Activated naive CD8-positive, alpha-beta T cell treated with anti-CD3 and anti-CD28 coated beads, Interleukin-2, amount 10 ng/mL, durations not matched to agents 7 days and 5 days (primary cell): ENCODE measurements at regions not wholly inside any gene's neighbourhood (a gene's known extent, or its start where the extent isn't known, plus 50 kb on each side); places are given as distances from the start of the nearest gene placed in this dataset.

Source experiments
- ATAC-seq: fragments of 150-1000 bp; cut with Tn5 transposase; one replicate; pipeline ENCODE4 v1.10.0; 2021; ENCODE audit warnings: low read depth, moderate library complexity
- POLR2A ChIA-PET: fragments of 350-600 bp; sonication (Branson Sonifier 250); formaldehyde crosslinking; loops from one replicate; lab custom pipeline; 2021; ENCODE audit warnings: antibody characterized with exemption; lab: Charles Lee
- DNase-seq: peaks from one replicate; pipeline ENCODE4 v3.0.0; 2021
- H3K27ac Mint-ChIP-seq: one replicate; pipeline ENCODE4 v1.8.0; 2022; ENCODE audit warnings: mild to moderate bottlenecking, mixed read lengths
- H3K27me3 Mint-ChIP-seq: one replicate; pipeline ENCODE4 v1.8.0; 2022; ENCODE audit warnings: mild to moderate bottlenecking, moderate library complexity, mixed read lengths
- H3K36me3 Mint-ChIP-seq: one replicate; pipeline ENCODE4 v1.8.0; 2021; ENCODE audit warnings: mild to moderate bottlenecking, mixed read lengths
- H3K4me1 Mint-ChIP-seq: one replicate; pipeline ENCODE4 v1.8.0; 2021; ENCODE audit warnings: mixed read lengths
- H3K4me3 Mint-ChIP-seq: one replicate; pipeline ENCODE4 v1.8.0; 2022; ENCODE audit warnings: mild to moderate bottlenecking, moderate library complexity, mixed read lengths
- H3K9me3 Mint-ChIP-seq: one replicate; pipeline ENCODE4 v1.8.0; 2021; ENCODE audit warnings: mixed read lengths

- no peaks in the 10 kb centered on the region for H3K36me3 Mint-ChIP-seq
- POLR2A ChIA-PET, result no interaction called here
- no peak for DNase-seq
- no peaks in the 10 kb centered on the region for H3K9me3 Mint-ChIP-seq
- H3K27ac Mint-ChIP-seq, result no peak overlapping the region
- peaks cover 18% of the 10 kb centered on the region for H3K27me3 Mint-ChIP-seq
- ATAC-seq, result no peak
- no peaks in the 10 kb centered on the region for H3K4me1 Mint-ChIP-seq
- H3K4me3 Mint-ChIP-seq, result no peak overlapping the region
These were observed 431.6 kb downstream of the PTPRU start for GRCh38 chr1:29667951-29668350.

- POLR2A ChIA-PET, result no interaction called here
- no peak for DNase-seq
- H3K9me3 Mint-ChIP-seq, result peaks cover 5% of the 10 kb centered on the region
- no peak overlapping the region for H3K4me3 Mint-ChIP-seq
- no peaks in the 10 kb centered on the region for H3K36me3 Mint-ChIP-seq
- ATAC-seq, result no peak
- H3K4me1 Mint-ChIP-seq, result no peaks in the 10 kb centered on the region
- no peak overlapping the region for H3K27ac Mint-ChIP-seq
- H3K27me3 Mint-ChIP-seq, result peaks cover 27% of the 10 kb centered on the region
These were observed 428.4 kb downstream of the PTPRU start for GRCh38 chr1:29664711-29665110.

- H3K27me3 Mint-ChIP-seq, result peaks cover 18% of the 10 kb centered on the region
- H3K36me3 Mint-ChIP-seq, result no peaks in the 10 kb centered on the region
- H3K4me3 Mint-ChIP-seq, result no peak overlapping the region
- DNase-seq, result no peak
- H3K4me1 Mint-ChIP-seq, result no peaks in the 10 kb centered on the region
- POLR2A ChIA-PET, result no interaction called here
- H3K9me3 Mint-ChIP-seq, result peaks cover 9% of the 10 kb centered on the region
- ATAC-seq, result no peak
- no peak overlapping the region for H3K27ac Mint-ChIP-seq
These were observed 422.4 kb downstream of the PTPRU start for GRCh38 chr1:29658688-29659087.

GRCh38 chr1:29657816-29658215 is 421.5 kb downstream of the PTPRU start:
- POLR2A ChIA-PET, result no interaction called here
- DNase-seq (no peak), ATAC-seq (no peak)
- Mint-ChIP-seq H3K4me1 (no peaks in the 10 kb centered on the region), H3K27ac (no peak overlapping the region), H3K4me3 (no peak overlapping the region), H3K27me3 (peaks cover 18% of the 10 kb centered on the region), H3K36me3 (no peaks in the 10 kb centered on the region), H3K9me3 (peaks cover 9% of the 10 kb centered on the region)

GRCh38 chr1:29655945-29656850 is 419.9 kb downstream of the PTPRU start:
- DNase-seq, result no peak
- no peak for ATAC-seq
- Mint-ChIP-seq H3K27ac (no peak overlapping the region), H3K9me3 (peaks cover 6% of the 10 kb centered on the region), H3K27me3 (peaks cover 10% of the 10 kb centered on the region), H3K4me3 (no peak overlapping the region), H3K4me1 (no peaks in the 10 kb centered on the region), H3K36me3 (no peaks in the 10 kb centered on the region)
- POLR2A ChIA-PET, result no interaction called here

- Mint-ChIP-seq H3K27me3 (peaks cover 10% of the 10 kb centered on the region), H3K4me3 (no peak overlapping the region), H3K9me3 (peaks cover 5% of the 10 kb centered on the region), H3K36me3 (no peaks in the 10 kb centered on the region), H3K27ac (no peak overlapping the region), H3K4me1 (no peaks in the 10 kb centered on the region)
- ATAC-seq, result no peak
- POLR2A ChIA-PET, result no interaction called here
- DNase-seq, result no peak
These were observed 418.8 kb downstream of the PTPRU start for GRCh38 chr1:29655145-29655544.

- Mint-ChIP-seq H3K27ac (no peak overlapping the region), H3K4me1 (no peaks in the 10 kb centered on the region), H3K36me3 (no peaks in the 10 kb centered on the region), H3K27me3 (peaks cover 4% of the 10 kb centered on the region), H3K9me3 (peaks cover 5% of the 10 kb centered on the region), H3K4me3 (no peak overlapping the region)
- POLR2A ChIA-PET, result no interaction called here
- ATAC-seq (no peak), DNase-seq (no peak)
These were observed 417.6 kb downstream of the PTPRU start for GRCh38 chr1:29653886-29654450.

- POLR2A ChIA-PET, result no interaction called here
- DNase-seq (no peak), ATAC-seq (no peak)
- Mint-ChIP-seq H3K27me3 (peaks cover 2% of the 10 kb centered on the region), H3K4me3 (no peak overlapping the region), H3K9me3 (peaks cover 3% of the 10 kb centered on the region), H3K36me3 (no peaks in the 10 kb centered on the region), H3K27ac (no peak overlapping the region), H3K4me1 (no peaks in the 10 kb centered on the region)
These were observed 416.9 kb downstream of the PTPRU start for GRCh38 chr1:29653034-29653810.

- no peak for ATAC-seq
- H3K4me1 Mint-ChIP-seq, result no peaks in the 10 kb centered on the region
- POLR2A ChIA-PET, result no interaction called here
- H3K36me3 Mint-ChIP-seq, result no peaks in the 10 kb centered on the region
- DNase-seq, result no peak
- H3K27me3 Mint-ChIP-seq, result peaks cover 6% of the 10 kb centered on the region
- peaks cover 2% of the 10 kb centered on the region for H3K9me3 Mint-ChIP-seq
- H3K27ac Mint-ChIP-seq, result no peak overlapping the region
- H3K4me3 Mint-ChIP-seq, result no peak overlapping the region
These were observed 415.7 kb downstream of the PTPRU start for GRCh38 chr1:29651684-29652665.

- H3K36me3 Mint-ChIP-seq, result no peaks in the 10 kb centered on the region
- H3K9me3 Mint-ChIP-seq, result peaks cover 2% of the 10 kb centered on the region
- peaks cover 6% of the 10 kb centered on the region for H3K27me3 Mint-ChIP-seq
- no peak overlapping the region for H3K4me3 Mint-ChIP-seq
- H3K27ac Mint-ChIP-seq, result no peak overlapping the region
- H3K4me1 Mint-ChIP-seq, result no peaks in the 10 kb centered on the region
- no peak for ATAC-seq
- POLR2A ChIA-PET, result no interaction called here
- no peak for DNase-seq
These were observed 414.9 kb downstream of the PTPRU start for GRCh38 chr1:29651246-29651645.

- POLR2A ChIA-PET, result no interaction called here
- DNase-seq, result no peak
These were observed 414.2 kb downstream of the PTPRU start for GRCh38 chr1:29650476-29650875.

GRCh38 chr1:29650041-29650400 is 413.7 kb downstream of the PTPRU start:
- ATAC-seq (no peak), DNase-seq (no peak)
- H3K27ac Mint-ChIP-seq, result no peak overlapping the region
- H3K4me1 Mint-ChIP-seq, result no peaks in the 10 kb centered on the region
- peaks cover 12% of the 10 kb centered on the region for H3K27me3 Mint-ChIP-seq
- POLR2A ChIA-PET, result no interaction called here
- no peaks in the 10 kb centered on the region for H3K36me3 Mint-ChIP-seq
- H3K4me3 Mint-ChIP-seq, result no peak overlapping the region
- no peaks in the 10 kb centered on the region for H3K9me3 Mint-ChIP-seq

More at GRCh38 chr1:29650476-29650875, 414.2 kb downstream of the PTPRU start:
- Mint-ChIP-seq H3K9me3 (peaks cover 2% of the 10 kb centered on the region), H3K4me1 (no peaks in the 10 kb centered on the region), H3K27ac (no peak overlapping the region), H3K4me3 (no peak overlapping the region), H3K36me3 (no peaks in the 10 kb centered on the region), H3K27me3 (peaks cover 8% of the 10 kb centered on the region)
- ATAC-seq, result no peak
